ENCODE measurements at regions not wholly inside any gene's neighbourhood (a gene's known extent, or its start where the extent isn't known, plus 50 kb on each side); places are given as distances from the start of the nearest gene placed in this dataset.

DNA sequence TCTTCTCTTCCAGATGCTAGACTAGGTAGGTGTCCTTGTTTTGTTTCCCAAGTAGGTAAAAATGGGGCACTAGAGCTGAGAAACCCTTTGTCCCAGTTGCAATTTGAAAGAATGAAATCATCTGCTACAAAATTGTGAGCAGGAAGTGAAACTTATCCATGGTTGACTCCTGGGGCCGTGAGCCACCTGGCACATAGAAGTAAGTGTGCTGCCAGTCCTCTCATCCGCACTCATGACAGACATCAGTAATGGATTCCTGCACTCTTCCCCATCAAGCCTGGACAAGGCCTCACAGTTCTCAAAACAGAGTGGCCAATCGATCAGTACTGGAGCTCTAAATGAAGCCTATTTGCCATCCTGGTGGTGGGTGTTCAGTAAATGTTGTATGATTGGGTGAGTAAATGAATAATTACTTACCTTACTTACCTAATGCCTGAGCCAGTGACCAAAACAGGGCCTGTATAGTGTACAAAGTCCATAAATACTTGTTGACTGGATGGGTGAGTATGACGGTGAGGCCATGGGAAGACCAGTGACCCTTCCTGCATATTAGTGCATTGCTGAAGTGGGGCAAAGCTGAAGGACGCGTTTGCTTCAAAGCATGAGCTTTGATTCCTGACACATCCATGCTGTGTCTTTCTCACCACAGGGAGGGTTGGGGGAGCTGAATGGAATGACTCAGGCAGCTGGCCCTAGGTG is 68.9 kb upstream of the HEPHL1 start:
- no peak for DNase-seq (ENCODE audit: low read depth, low spot score)
- in situ Hi-C loops (cut with HindIII; ENCODE audit: low pct_unique_long_range_greater_than_20kb, low sequenced_read_pairs), result no loop called here

GRCh38 chr11:93957397-93957952 is 63.7 kb upstream of the HEPHL1 start:
- DNase-seq (ENCODE audit: low read depth, low spot score), result no peak
- in situ Hi-C loops (cut with HindIII; ENCODE audit: low pct_unique_long_range_greater_than_20kb, low sequenced_read_pairs), result no loop called here

DNA sequence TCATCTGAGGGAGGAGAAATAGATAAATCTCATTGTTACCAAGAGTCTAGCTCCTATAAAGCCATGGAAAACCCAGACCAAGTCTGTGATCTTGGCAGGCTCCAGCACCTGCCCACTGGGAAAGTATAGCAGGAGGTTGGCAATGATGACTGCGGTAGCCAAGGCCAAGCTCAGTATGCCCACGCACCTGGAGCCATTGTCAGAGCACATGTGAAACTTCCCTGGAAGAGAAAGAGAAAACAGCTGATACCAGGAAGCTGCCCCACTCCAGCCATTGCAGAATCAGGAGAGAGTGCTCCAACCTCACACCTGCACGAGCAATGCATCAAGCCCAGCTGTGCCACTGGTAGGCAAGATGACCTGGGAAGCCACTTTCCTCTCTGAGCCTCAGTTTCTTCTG is 62.2 kb upstream of the HEPHL1 start:
- DNase-seq (ENCODE audit: low read depth, low spot score), result no peak
- in situ Hi-C loops (cut with HindIII; ENCODE audit: low pct_unique_long_range_greater_than_20kb, low sequenced_read_pairs), result no loop called here

DNA sequence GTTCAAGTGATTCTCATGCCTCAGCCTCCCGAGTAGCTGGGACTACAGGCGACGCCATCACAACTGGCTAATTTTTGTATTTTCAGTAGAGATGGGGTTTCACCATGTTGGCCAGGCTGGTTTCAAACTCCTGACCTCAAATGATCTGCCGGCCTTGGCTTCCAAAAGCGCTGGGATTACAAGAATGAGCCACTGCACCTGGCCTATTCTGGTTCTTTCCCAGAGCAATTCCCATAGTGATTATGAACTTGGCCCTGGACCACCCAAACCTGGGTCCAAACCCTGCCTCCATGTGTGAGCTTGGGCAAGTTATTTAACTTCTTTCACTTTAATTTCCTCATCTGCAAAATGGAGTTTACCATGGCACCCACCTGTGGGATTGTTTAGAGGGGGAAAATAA is 61.5 kb upstream of the HEPHL1 start:
- in situ Hi-C loops (cut with HindIII; ENCODE audit: low pct_unique_long_range_greater_than_20kb, low sequenced_read_pairs), result no loop called here

DNA sequence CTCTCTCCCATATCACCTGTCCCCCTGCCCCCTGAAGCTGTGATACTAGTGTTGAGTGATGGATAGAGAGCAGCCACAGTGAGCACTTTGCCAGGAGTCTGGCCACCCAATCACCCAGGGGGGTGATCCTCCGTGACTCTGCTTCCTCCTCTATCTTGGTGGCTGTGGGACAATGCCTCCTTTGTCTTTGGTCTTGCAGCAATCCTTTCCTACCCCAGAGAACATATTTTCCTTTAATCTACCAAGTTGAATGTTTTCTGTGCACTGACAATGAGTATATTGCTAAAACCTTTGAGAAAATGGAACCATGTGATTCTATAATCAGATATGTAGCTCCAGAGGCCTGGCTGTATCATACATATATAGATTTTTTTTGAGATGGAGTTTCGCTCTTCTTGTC is 58.1 kb upstream of the HEPHL1 start:
- DNase-seq (ENCODE audit: low read depth, low spot score), result peak; percentile 26
- in situ Hi-C loops (cut with HindIII; ENCODE audit: low pct_unique_long_range_greater_than_20kb, low sequenced_read_pairs), result no loop called here

More for the DNA sequence above, 61.5 kb upstream of the HEPHL1 start:
- no peak for DNase-seq (ENCODE audit: low read depth, low spot score)

DNA sequence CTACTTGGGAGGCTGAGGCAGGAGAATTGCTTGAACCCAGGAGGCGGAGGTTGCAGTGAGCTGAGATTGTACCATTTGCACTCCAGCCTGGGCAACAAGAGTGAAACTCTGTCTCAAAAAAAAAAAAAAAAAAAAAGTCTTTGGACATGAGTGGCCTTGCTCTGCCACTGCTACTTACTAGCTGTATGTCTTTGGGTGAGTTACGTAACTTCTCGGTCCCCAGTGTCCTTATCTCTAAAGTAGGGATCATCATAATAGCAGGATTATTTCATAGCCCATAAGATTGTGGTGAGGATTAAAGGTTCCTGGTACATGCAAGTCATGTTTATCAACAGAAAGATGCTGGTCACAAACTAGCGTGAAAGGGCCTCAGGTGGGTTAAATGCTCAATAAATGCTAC is 53.9 kb upstream of the HEPHL1 start:
- in situ Hi-C loops (cut with HindIII; ENCODE audit: low pct_unique_long_range_greater_than_20kb, low sequenced_read_pairs), result no loop called here
- no peak for DNase-seq (ENCODE audit: low read depth, low spot score)

GRCh38 chr11:93967944-93968343 is 53.2 kb upstream of the HEPHL1 start:
- in situ Hi-C loops (cut with HindIII; ENCODE audit: low pct_unique_long_range_greater_than_20kb, low sequenced_read_pairs), result no loop called here
- DNase-seq (ENCODE audit: low read depth, low spot score), result no peak

GRCh38 chr11:93969925-93970922 is 50.9 kb upstream of the HEPHL1 start:
- no peak for DNase-seq (ENCODE audit: low read depth, low spot score)
- in situ Hi-C loops (cut with HindIII; ENCODE audit: low pct_unique_long_range_greater_than_20kb, low sequenced_read_pairs), result no loop called here
